CD4-positive, alpha-beta T cell (primary cell): ENCODE measurements at regions not wholly inside any gene's neighbourhood (a gene's known extent, or its start where the extent isn't known, plus 50 kb on each side); places are given as distances from the start of the nearest gene placed in this dataset.

Source experiments
- ATAC-seq: fragments of 200-7000 bp; cut with Tn5 transposase; one replicate; pipeline ENCODE4 v1.10.0; 2022; ENCODE audit warnings: mild to moderate bottlenecking; ENCODE audit not compliant: poor library complexity
- CTCF ChIA-PET: fragments of 350-600 bp; sonication (Branson Sonifier 250); formaldehyde crosslinking; loops from one replicate; lab custom pipeline; 2021; ENCODE audit warnings: antibody characterized with exemption, inconsistent platforms; lab: Charles Lee
- POLR2A ChIA-PET: fragments of 350-600 bp; sonication (Branson Sonifier 250); formaldehyde crosslinking; loops from one replicate; lab custom pipeline; 2021; ENCODE audit warnings: antibody characterized with exemption, inconsistent platforms; lab: Charles Lee
- DNase-seq, 14 experiments: peaks; one replicate each; pipeline ENCODE4 v3.0.0-alpha.2; 2013 to 2020; ENCODE audit warnings: mixed read lengths in 2 of 14
- H3K27ac ChIP-seq, 2 donors: one replicate each; pipeline versions ENCODE4 v1.5.1 to v1.7.0; 2013; ENCODE audit warnings: low read length in 2 of 2, low read depth in 1 of 2, mild to moderate bottlenecking in 1 of 2
- H3K27me3 ChIP-seq, 2 experiments: 1 replicate in 1 of 2; 2 replicates in 1 of 2; pipeline versions ENCODE4 v1.6.1 to v1.7.0; 2013; ENCODE audit warnings: low read length in 2 of 2, control low read depth in 1 of 2, mild to moderate bottlenecking in 1 of 2, moderate library complexity in 1 of 2; ENCODE audit not compliant: insufficient read depth in 2 of 2, control insufficient read depth in 1 of 2
- H3K36me3 ChIP-seq: one replicate; pipeline ENCODE4 v1.6.1; 2013; ENCODE audit warnings: low read length, control low read depth; ENCODE audit not compliant: insufficient read depth
- H3K4me1 ChIP-seq: one replicate; pipeline ENCODE4 v1.6.1; 2013; ENCODE audit warnings: low read length, control low read depth; ENCODE audit not compliant: insufficient read depth
- H3K4me3 ChIP-seq: one replicate; pipeline ENCODE4 v1.5.1; 2013; ENCODE audit warnings: mild to moderate bottlenecking, low read length, moderate library complexity
- H3K9me3 ChIP-seq, 2 experiments: 1 replicate in 1 of 2; 2 replicates in 1 of 2; pipeline versions ENCODE4 v1.6.1 to v1.7.0; 2013; ENCODE audit warnings: low read length in 2 of 2, mild to moderate bottlenecking in 2 of 2, control low read depth in 1 of 2, moderate library complexity in 1 of 2; ENCODE audit not compliant: control insufficient read depth in 1 of 2, insufficient read depth in 1 of 2
- H3K27ac Mint-ChIP-seq: one replicate; pipeline ENCODE4 v1.8.0; 2020; ENCODE audit warnings: mixed read lengths
- H3K27me3 Mint-ChIP-seq: one replicate; pipeline ENCODE4 v1.8.0; 2021; ENCODE audit warnings: mixed read lengths
- H3K36me3 Mint-ChIP-seq: one replicate; pipeline ENCODE4 v1.8.0; 2021; ENCODE audit warnings: low read depth, mixed read lengths
- H3K4me1 Mint-ChIP-seq: one replicate; pipeline ENCODE4 v1.8.0; 2021; ENCODE audit warnings: low read depth, mixed read lengths
- H3K4me3 Mint-ChIP-seq: one replicate; pipeline ENCODE4 v1.8.0; 2020; ENCODE audit warnings: mild to moderate bottlenecking, mixed read lengths
- H3K9me3 Mint-ChIP-seq: one replicate; pipeline ENCODE4 v1.8.0; 2020; ENCODE audit warnings: mixed read lengths
- intact Hi-C, 2 experiments: fragments of 100-400 bp; cut with DNase I in 1 of 2; cut with micrococcal nuclease in 1 of 2; formaldehyde crosslinking; loops; one replicate each; pipeline versions ENCODE4 v1.15.1 to v1.9.0; 2023 to 2025; cut with DNase I, micrococcal nuclease
- TF ChIP-seq, protein P1 (sequence below): fragments of 200-600 bp; IDR thresholded peaks from one replicate; pipeline ENCODE4 v1.8.0; 2022; ENCODE audit warnings: antibody characterized with exemption, mild to moderate bottlenecking

DNA sequence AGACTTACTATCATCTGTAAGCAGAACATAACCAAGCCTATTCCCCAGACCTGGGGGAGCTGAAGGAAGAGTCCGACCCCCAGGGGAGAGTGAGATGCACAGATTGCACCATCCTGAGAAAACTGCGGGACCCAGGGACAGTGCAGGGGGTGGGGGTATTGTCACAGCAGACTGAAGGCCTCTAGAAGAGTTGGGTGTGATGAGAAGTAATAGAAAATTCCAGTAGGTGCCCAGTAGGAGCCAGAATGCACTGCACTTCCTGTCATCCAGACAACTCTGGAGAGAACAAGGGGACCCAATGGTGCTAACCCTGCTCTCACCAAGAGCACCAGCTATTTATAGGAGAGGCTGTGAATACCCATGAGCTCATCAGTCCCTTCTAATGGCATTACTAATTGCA is 190.1 kb downstream of the BCL11B start:
- Mint-ChIP-seq H3K4me1 (peaks cover 7% of the 10 kb centered on the region), H3K4me3 (no peak overlapping the region), H3K9me3 (peaks cover 14% of the 10 kb centered on the region), H3K27ac (no peak overlapping the region), H3K36me3 (peaks cover 35% of the 10 kb centered on the region), H3K27me3 (no peaks in the 10 kb centered on the region)
- no peak for ATAC-seq
- H3K36me3 ChIP-seq: no peaks in the 10 kb centered on the region
- intact Hi-C loops: no loop called here
- ChIA-PET POLR2A (no interaction called here), CTCF (no interaction called here)
- H3K4me1 ChIP-seq: peaks cover 5% of the 10 kb centered on the region
- TF ChIP-seq, protein P1, sequence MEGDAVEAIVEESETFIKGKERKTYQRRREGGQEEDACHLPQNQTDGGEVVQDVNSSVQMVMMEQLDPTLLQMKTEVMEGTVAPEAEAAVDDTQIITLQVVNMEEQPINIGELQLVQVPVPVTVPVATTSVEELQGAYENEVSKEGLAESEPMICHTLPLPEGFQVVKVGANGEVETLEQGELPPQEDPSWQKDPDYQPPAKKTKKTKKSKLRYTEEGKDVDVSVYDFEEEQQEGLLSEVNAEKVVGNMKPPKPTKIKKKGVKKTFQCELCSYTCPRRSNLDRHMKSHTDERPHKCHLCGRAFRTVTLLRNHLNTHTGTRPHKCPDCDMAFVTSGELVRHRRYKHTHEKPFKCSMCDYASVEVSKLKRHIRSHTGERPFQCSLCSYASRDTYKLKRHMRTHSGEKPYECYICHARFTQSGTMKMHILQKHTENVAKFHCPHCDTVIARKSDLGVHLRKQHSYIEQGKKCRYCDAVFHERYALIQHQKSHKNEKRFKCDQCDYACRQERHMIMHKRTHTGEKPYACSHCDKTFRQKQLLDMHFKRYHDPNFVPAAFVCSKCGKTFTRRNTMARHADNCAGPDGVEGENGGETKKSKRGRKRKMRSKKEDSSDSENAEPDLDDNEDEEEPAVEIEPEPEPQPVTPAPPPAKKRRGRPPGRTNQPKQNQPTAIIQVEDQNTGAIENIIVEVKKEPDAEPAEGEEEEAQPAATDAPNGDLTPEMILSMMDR: no peak
- H3K27me3 ChIP-seq: no peaks in the 10 kb centered on the region
- no peak overlapping the region for H3K4me3 ChIP-seq
- no peak for DNase-seq
- peaks cover 0 to 12% of the 10 kb centered on the region in 2 experiments for H3K9me3 ChIP-seq
- no peak overlapping the region for H3K27ac ChIP-seq

DNA sequence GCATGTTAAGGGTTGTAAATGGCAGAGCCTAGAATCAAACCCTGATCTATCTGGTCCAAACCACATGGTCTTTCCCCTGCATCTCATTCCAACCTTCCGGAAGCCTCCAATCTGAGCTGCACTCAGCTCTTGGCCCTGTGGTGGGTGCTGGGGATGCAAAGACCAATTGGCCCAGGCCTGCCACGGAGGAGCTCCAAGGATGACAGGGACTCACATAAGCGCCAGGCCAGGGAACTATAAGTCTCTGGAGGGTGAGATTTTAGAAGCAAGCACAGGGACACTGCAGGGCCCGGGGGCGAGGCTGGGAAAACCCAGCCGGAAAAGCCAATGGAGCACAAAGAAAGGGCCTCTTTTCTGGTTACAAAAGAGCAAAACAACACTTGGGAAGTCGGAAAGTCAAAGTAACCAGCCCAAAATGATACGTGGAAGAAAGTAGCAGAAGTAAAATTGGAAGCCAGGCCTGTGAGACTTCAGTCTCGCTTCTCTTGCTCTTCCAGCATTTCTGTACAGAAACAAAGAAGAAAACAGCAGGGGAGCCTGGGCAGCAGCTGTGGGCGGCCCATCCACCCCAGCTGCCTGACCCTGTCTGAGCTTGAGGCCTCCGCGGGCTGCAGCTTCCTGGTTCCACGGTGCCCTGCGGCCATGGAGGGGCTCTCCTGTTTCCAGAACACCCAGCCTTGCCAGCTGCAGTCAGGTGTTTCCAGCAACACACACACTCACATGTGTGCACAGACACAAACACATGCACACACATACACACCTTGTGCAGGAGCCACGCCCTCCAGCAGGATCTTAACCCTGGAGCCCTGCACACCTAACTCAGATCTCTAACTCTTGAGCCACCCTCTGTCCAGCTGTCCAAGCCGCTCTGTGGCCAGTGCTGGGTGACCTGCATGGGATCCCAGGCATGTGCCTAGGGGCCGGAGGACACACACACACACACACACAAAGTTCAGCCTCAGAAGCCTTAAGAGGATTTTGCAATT is 178.2 kb downstream of the BCL11B start:
- ChIA-PET POLR2A (no interaction called here), CTCF (no interaction called here)
- Mint-ChIP-seq H3K9me3 (peaks cover 9% of the 10 kb centered on the region), H3K27ac (no peak overlapping the region), H3K27me3 (no peaks in the 10 kb centered on the region), H3K36me3 (peaks cover 23% of the 10 kb centered on the region), H3K4me3 (no peak overlapping the region), H3K4me1 (no peaks in the 10 kb centered on the region)
- H3K4me3 ChIP-seq: no peak overlapping the region
- no peaks in the 10 kb centered on the region for H3K36me3 ChIP-seq
- H3K4me1 ChIP-seq: no peaks in the 10 kb centered on the region
- TF ChIP-seq, protein P1: no peak
- no peaks in the 10 kb centered on the region for H3K27me3 ChIP-seq
- intact Hi-C loops: no loop called here
- DNase-seq (no peak), ATAC-seq (no peak)
- H3K9me3 ChIP-seq: peaks cover 5 to 7% of the 10 kb centered on the region in 2 experiments
- H3K27ac ChIP-seq: no peak overlapping the region

DNA sequence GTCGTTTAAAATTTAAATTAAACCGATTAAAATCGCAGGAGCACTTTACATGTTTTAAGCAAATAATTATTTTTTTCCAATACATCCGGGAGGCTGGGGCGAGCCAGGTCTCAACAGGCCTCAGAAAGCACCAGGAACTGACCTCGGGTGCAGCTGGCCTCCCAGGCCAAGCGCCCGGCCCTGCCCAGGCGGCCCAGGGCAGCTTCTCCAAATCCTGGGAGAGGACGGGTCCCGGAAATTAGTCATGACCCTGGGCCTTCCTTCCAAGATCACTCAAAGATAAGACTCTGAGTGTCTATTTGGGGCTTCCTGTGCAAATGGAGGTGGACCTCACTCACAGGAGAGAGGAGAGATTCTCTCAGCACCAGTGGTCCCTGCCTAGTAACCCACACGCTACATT is 177.1 kb downstream of the BCL11B start:
- no peak for ATAC-seq
- TF ChIP-seq, protein P1: no peak
- Mint-ChIP-seq H3K9me3 (peaks cover 9% of the 10 kb centered on the region), H3K4me3 (no peak overlapping the region), H3K27me3 (no peaks in the 10 kb centered on the region), H3K27ac (no peak overlapping the region), H3K4me1 (no peaks in the 10 kb centered on the region), H3K36me3 (peaks cover 23% of the 10 kb centered on the region)
- Histone ChIP-seq H3K27me3 (no peaks in the 10 kb centered on the region), H3K4me3 (no peak overlapping the region), H3K36me3 (no peaks in the 10 kb centered on the region), H3K9me3 (peaks cover 5 to 7% of the 10 kb centered on the region in 2 experiments), H3K4me1 (no peaks in the 10 kb centered on the region), H3K27ac (no peak overlapping the region)
- no peak for DNase-seq
- ChIA-PET POLR2A (no interaction called here), CTCF (no interaction called here)
- intact Hi-C loops: no loop called here
